GM12875 (cell line): ENCODE measurements at regions not wholly inside any gene's neighbourhood (a gene's known extent, or its start where the extent isn't known, plus 50 kb on each side); places are given as distances from the start of the nearest gene placed in this dataset.

Experiments used
- H3K4me3 ChIP-seq: one replicate; pipeline ENCODE4 v1.5.1; 2011; ENCODE audit warnings: low read depth, low read length, control low read depth
- CTCF ChIP-seq: IDR thresholded peaks from 2 replicates; pipeline ENCODE4 v1.5.1; 2011; ENCODE audit warnings: low read depth, mild to moderate bottlenecking, control low read depth, inconsistent platforms, low read length, moderate library complexity, borderline replicate concordance; ENCODE audit not compliant: insufficient read depth

DNA sequence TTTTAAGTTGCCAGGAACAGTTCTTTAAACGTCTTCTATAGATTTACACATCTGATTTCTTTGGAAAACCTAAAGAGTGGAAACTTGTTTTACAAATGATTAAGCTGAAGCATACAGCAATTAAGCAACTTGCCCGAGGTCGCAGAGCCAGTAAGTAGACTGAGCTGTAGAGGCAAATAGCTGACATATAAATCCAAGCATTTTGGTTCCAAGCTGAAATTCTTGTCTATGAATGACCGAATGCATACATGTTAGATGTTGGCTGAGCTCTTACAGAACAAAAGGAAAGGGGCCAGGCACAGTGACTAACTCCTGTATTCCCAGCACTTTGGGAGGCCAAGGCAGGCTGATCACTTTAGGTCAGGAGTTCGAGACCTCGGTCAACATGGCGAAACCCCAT lies 101.8 kb upstream of the SGK1 start:
- no peak for TF ChIP-seq CTCF
- H3K4me3 ChIP-seq = no peak overlapping the region

GRCh38 chr6:134416418-134417154 lies 98.7 kb upstream of the SGK1 start:
- TF ChIP-seq CTCF = no peak

GRCh38 chr6:134415656-134416055 lies 97.7 kb upstream of the SGK1 start:
- no peak overlapping the region for H3K4me3 ChIP-seq
- no peak for TF ChIP-seq CTCF

More at GRCh38 chr6:134416418-134417154, 98.7 kb upstream of the SGK1 start:
- H3K4me3 ChIP-seq = no peak overlapping the region

- H3K4me3 ChIP-seq = no peak overlapping the region
- no peak for TF ChIP-seq CTCF
These were observed 97.3 kb upstream of the SGK1 start for GRCh38 chr6:134415194-134415593.

DNA sequence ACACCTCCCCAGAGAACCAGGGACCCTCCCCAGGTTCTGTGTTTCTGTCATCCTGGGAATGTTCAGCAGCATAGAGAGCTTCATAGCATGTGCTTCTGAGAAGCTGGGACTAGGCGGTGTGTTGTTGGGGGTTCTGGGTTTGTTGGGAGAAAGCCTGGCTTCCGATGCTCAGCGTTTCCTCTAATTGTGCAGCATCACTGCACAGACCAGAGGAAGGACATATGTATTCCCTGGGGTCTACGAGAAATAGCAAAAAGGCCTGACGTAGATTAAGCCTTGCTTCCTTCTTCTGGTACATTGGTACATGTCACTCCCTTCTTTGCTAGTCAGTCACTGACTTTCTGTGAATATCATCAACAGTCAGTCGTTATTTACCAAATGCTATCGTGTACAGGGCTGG lies 96.9 kb upstream of the SGK1 start:
- TF ChIP-seq CTCF = no peak
- no peak overlapping the region for H3K4me3 ChIP-seq

DNA sequence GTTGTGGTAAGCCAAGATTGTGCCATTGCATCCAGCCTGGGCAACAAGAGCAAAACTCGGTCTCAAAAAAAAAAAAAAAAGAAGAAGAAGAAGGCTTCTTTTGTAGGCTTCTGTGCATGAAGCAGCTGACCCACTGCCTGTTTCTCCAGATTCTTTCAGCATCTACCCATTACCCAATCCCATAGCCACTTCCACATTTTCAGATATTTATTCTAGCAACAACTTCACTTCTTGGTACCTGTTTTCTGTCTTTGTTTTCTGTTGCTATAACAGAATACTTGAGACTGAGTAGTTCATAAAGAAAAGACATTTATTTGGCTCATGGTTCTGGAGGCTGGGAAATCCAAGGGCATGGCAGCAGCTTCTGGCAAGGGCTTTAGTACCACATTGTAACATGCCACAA lies 95.3 kb upstream of the SGK1 start:
- TF ChIP-seq CTCF = no peak
- H3K4me3 ChIP-seq = no peak overlapping the region

- no peak for TF ChIP-seq CTCF
- no peak overlapping the region for H3K4me3 ChIP-seq
These were observed 92.6 kb upstream of the SGK1 start for GRCh38 chr6:134410541-134410940.
